ENCODE measurements at regions not wholly inside any gene's neighbourhood (a gene's known extent, or its start where the extent isn't known, plus 50 kb on each side); places are given as distances from the start of the nearest gene placed in this dataset.

- H2BK5ac ChIP-seq (ENCODE audit: low read depth, low read length, poor library complexity, severe bottlenecking), result no peak overlapping the region
- WGBS, result 68% methylated on average over 7 of the region's 7 CpGs
These were observed 116.3 kb downstream of the MAF start for GRCh38 chr16:79484237-79484636.

GRCh38 chr16:79483336-79483735, 117.2 kb downstream of the MAF start:
- Histone ChIP-seq H3K9ac (ENCODE audit: low read length) (no peak overlapping the region), H3K4me2 (ENCODE audit: low read length, poor library complexity, severe bottlenecking) (no peak overlapping the region), H3K27me3 (ENCODE audit: control insufficient read depth in 1 of 2, insufficient read depth in 1 of 2, low read length in 2 of 2) (peaks cover 4 to 9% of the 10 kb centered on the region in 2 experiments), H4K8ac (ENCODE audit: low read length) (no peak overlapping the region), H3K36me3 (ENCODE audit: control insufficient read depth in 1 of 2, insufficient read depth in 2 of 2, low read depth in 1 of 2, low read length in 2 of 2) (no peaks in the 10 kb centered on the region), H3K4me3 (ENCODE audit: insufficient read depth in 1 of 2, low read depth in 1 of 2, low read length in 2 of 2) (no peak overlapping the region), H2BK5ac (ENCODE audit: low read depth, low read length, poor library complexity, severe bottlenecking) (no peak overlapping the region), H3K14ac (ENCODE audit: low read length in 2 of 2) (no peak overlapping the region), H3K18ac (ENCODE audit: low read depth in 1 of 2, low read length in 2 of 2) (no peak overlapping the region), H2BK12ac (ENCODE audit: low read length in 2 of 2) (no peak overlapping the region), H3K79me1 (replicated peaks; ENCODE audit: low read length, poor library complexity, severe bottlenecking) (no peaks in the 10 kb centered on the region), H2BK120ac (ENCODE audit: low read depth, low read length) (no peak overlapping the region), H2AK5ac (ENCODE audit: low read length, severe bottlenecking) (no peak overlapping the region), H3K23ac (ENCODE audit: low read length in 2 of 2) (no peak overlapping the region), H3K4ac (ENCODE audit: low read depth in 1 of 2, low read length in 2 of 2) (no peak overlapping the region), H3K27ac (ENCODE audit: low read length, poor library complexity, severe bottlenecking) (no peak overlapping the region), H2AFZ (ENCODE audit: low read depth, low read length) (no peak overlapping the region), H3K9me3 (ENCODE audit: control insufficient read depth, low read length) (no peaks in the 10 kb centered on the region), H2BK15ac (ENCODE audit: low read depth, poor library complexity, severe bottlenecking) (no peak overlapping the region), H4K91ac (ENCODE audit: low read length) (no peak overlapping the region), H3K4me1 (ENCODE audit: control insufficient read depth, insufficient read depth, low read depth, low read length) (no peaks in the 10 kb centered on the region)
- WGBS, result 88% methylated on average over 3 of the region's 3 CpGs
- no peak for DNase-seq

More at GRCh38 chr16:79484237-79484636, 116.3 kb downstream of the MAF start:
- Histone ChIP-seq H3K4me2 (ENCODE audit: low read length, poor library complexity, severe bottlenecking) (no peak overlapping the region), H3K4me3 (ENCODE audit: insufficient read depth in 1 of 2, low read depth in 1 of 2, low read length in 2 of 2) (no peak overlapping the region), H3K9ac (ENCODE audit: low read length) (no peak overlapping the region), H3K36me3 (ENCODE audit: control insufficient read depth in 1 of 2, insufficient read depth in 2 of 2, low read depth in 1 of 2, low read length in 2 of 2) (no peaks in the 10 kb centered on the region), H2BK12ac (ENCODE audit: low read length in 2 of 2) (no peak overlapping the region), H2BK15ac (ENCODE audit: low read depth, poor library complexity, severe bottlenecking) (no peak overlapping the region), H3K4ac (ENCODE audit: low read depth in 1 of 2, low read length in 2 of 2) (no peak overlapping the region), H3K4me1 (ENCODE audit: control insufficient read depth, insufficient read depth, low read depth, low read length) (no peaks in the 10 kb centered on the region), H2BK120ac (ENCODE audit: low read depth, low read length) (no peak overlapping the region), H2AFZ (ENCODE audit: low read depth, low read length) (no peak overlapping the region), H3K18ac (ENCODE audit: low read depth in 1 of 2, low read length in 2 of 2) (no peak overlapping the region), H3K79me1 (replicated peaks; ENCODE audit: low read length, poor library complexity, severe bottlenecking) (no peaks in the 10 kb centered on the region), H2AK5ac (ENCODE audit: low read length, severe bottlenecking) (no peak overlapping the region), H4K91ac (ENCODE audit: low read length) (no peak overlapping the region), H3K27me3 (ENCODE audit: control insufficient read depth in 1 of 2, insufficient read depth in 1 of 2, low read length in 2 of 2) (peaks cover 4 to 9% of the 10 kb centered on the region in 2 experiments), H3K9me3 (ENCODE audit: control insufficient read depth, low read length) (no peaks in the 10 kb centered on the region), H3K27ac (ENCODE audit: low read length, poor library complexity, severe bottlenecking) (no peak overlapping the region), H3K14ac (ENCODE audit: low read length in 2 of 2) (no peak overlapping the region), H4K8ac (ENCODE audit: low read length) (no peak overlapping the region), H3K23ac (ENCODE audit: low read length in 2 of 2) (no peak overlapping the region)
- DNase-seq, result no peak

- Histone ChIP-seq H3K14ac (ENCODE audit: low read length in 2 of 2) (no peak overlapping the region), H3K4me1 (ENCODE audit: control insufficient read depth, insufficient read depth, low read depth, low read length) (no peaks in the 10 kb centered on the region), H3K9ac (ENCODE audit: low read length) (no peak overlapping the region), H3K4me3 (ENCODE audit: insufficient read depth in 1 of 2, low read depth in 1 of 2, low read length in 2 of 2) (no peak overlapping the region), H3K79me1 (replicated peaks; ENCODE audit: low read length, poor library complexity, severe bottlenecking) (no peaks in the 10 kb centered on the region), H3K9me3 (ENCODE audit: control insufficient read depth, low read length) (no peaks in the 10 kb centered on the region), H3K4ac (ENCODE audit: low read depth in 1 of 2, low read length in 2 of 2) (no peak overlapping the region), H2BK15ac (ENCODE audit: low read depth, poor library complexity, severe bottlenecking) (no peak overlapping the region), H3K4me2 (ENCODE audit: low read length, poor library complexity, severe bottlenecking) (no peak overlapping the region), H2BK5ac (ENCODE audit: low read depth, low read length, poor library complexity, severe bottlenecking) (no peak overlapping the region), H3K36me3 (ENCODE audit: control insufficient read depth in 1 of 2, insufficient read depth in 2 of 2, low read depth in 1 of 2, low read length in 2 of 2) (no peaks in the 10 kb centered on the region), H2AFZ (ENCODE audit: low read depth, low read length) (no peak overlapping the region), H4K8ac (ENCODE audit: low read length) (no peak overlapping the region), H3K23ac (ENCODE audit: low read length in 2 of 2) (no peak overlapping the region), H3K27me3 (ENCODE audit: control insufficient read depth in 1 of 2, insufficient read depth in 1 of 2, low read length in 2 of 2) (peaks cover 4 to 9% of the 10 kb centered on the region in 2 experiments), H4K91ac (ENCODE audit: low read length) (no peak overlapping the region), H3K18ac (ENCODE audit: low read depth in 1 of 2, low read length in 2 of 2) (no peak overlapping the region), H3K27ac (ENCODE audit: low read length, poor library complexity, severe bottlenecking) (no peak overlapping the region), H2AK5ac (ENCODE audit: low read length, severe bottlenecking) (no peak overlapping the region), H2BK120ac (ENCODE audit: low read depth, low read length) (no peak overlapping the region), H2BK12ac (ENCODE audit: low read length in 2 of 2) (no peak overlapping the region)
- 91% methylated on average over 2 of the region's 3 CpGs for WGBS
- DNase-seq, result no peak
These were observed 118.5 kb downstream of the MAF start for GRCh38 chr16:79482011-79482410.

- Histone ChIP-seq H3K14ac (ENCODE audit: low read length in 2 of 2) (no peak overlapping the region), H2BK5ac (ENCODE audit: low read depth, low read length, poor library complexity, severe bottlenecking) (no peak overlapping the region), H2BK120ac (ENCODE audit: low read depth, low read length) (no peak overlapping the region), H2AFZ (ENCODE audit: low read depth, low read length) (no peak overlapping the region), H2BK15ac (ENCODE audit: low read depth, poor library complexity, severe bottlenecking) (no peak overlapping the region), H3K9me3 (ENCODE audit: control insufficient read depth, low read length) (no peaks in the 10 kb centered on the region), H3K23ac (ENCODE audit: low read length in 2 of 2) (no peak overlapping the region), H3K36me3 (ENCODE audit: control insufficient read depth in 1 of 2, insufficient read depth in 2 of 2, low read depth in 1 of 2, low read length in 2 of 2) (no peaks in the 10 kb centered on the region), H3K79me1 (replicated peaks; ENCODE audit: low read length, poor library complexity, severe bottlenecking) (no peaks in the 10 kb centered on the region), H3K9ac (ENCODE audit: low read length) (no peak overlapping the region), H3K4me3 (ENCODE audit: insufficient read depth in 1 of 2, low read depth in 1 of 2, low read length in 2 of 2) (no peak overlapping the region), H3K18ac (ENCODE audit: low read depth in 1 of 2, low read length in 2 of 2) (no peak overlapping the region), H3K27me3 (ENCODE audit: control insufficient read depth in 1 of 2, insufficient read depth in 1 of 2, low read length in 2 of 2) (peaks cover 4 to 9% of the 10 kb centered on the region in 2 experiments), H3K4me1 (ENCODE audit: control insufficient read depth, insufficient read depth, low read depth, low read length) (no peaks in the 10 kb centered on the region), H3K27ac (ENCODE audit: low read length, poor library complexity, severe bottlenecking) (no peak overlapping the region), H3K4me2 (ENCODE audit: low read length, poor library complexity, severe bottlenecking) (no peak overlapping the region), H2AK5ac (ENCODE audit: low read length, severe bottlenecking) (no peak overlapping the region), H2BK12ac (ENCODE audit: low read length in 2 of 2) (no peak overlapping the region), H3K4ac (ENCODE audit: low read depth in 1 of 2, low read length in 2 of 2) (no peak overlapping the region), H4K91ac (ENCODE audit: low read length) (no peak overlapping the region), H4K8ac (ENCODE audit: low read length) (no peak overlapping the region)
- 79% methylated on average over 2 of the region's 3 CpGs for WGBS
- DNase-seq, result no peak
These were observed 119.6 kb downstream of the MAF start for GRCh38 chr16:79480929-79481328.
